ENCODE measurements at regions not wholly inside any gene's neighbourhood (a gene's known extent, or its start where the extent isn't known, plus 50 kb on each side); places are given as distances from the start of the nearest gene placed in this dataset.

DNA sequence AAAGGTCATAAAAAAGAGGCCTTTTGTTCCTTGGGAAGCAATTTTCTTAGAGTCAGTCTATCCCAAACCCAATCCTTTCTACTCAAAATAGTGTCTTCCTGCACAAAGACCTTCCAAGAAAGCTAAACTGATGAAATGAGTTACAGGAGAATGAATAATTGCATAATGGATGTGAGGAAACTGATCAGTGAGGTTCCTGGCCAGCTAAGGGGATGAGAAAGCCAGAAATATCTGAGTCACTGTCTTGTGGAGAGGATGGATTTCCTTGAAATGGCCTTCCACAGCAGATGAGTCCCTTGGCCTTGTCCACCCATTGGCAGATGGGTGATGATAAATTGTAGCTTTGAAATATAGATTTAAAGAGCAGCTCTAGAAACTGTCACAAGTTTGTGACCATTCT is 756.1 kb downstream of the DNAH5 start:
- Mint-ChIP-seq H3K36me3 (ENCODE audit: low read depth) (no peaks in the 10 kb centered on the region), H3K27ac (no peak overlapping the region), H3K4me3 (no peak overlapping the region), H3K27me3 (ENCODE audit: low read depth) (no peaks in the 10 kb centered on the region), H3K9me3 (no peaks in the 10 kb centered on the region), H3K4me1 (peaks cover 16% of the 10 kb centered on the region)
- TF ChIP-seq CTCF (IDR thresholded peaks at IDR 0.05; ENCODE audit: unreplicated experiment in 3 of 3), result no peak

DNA sequence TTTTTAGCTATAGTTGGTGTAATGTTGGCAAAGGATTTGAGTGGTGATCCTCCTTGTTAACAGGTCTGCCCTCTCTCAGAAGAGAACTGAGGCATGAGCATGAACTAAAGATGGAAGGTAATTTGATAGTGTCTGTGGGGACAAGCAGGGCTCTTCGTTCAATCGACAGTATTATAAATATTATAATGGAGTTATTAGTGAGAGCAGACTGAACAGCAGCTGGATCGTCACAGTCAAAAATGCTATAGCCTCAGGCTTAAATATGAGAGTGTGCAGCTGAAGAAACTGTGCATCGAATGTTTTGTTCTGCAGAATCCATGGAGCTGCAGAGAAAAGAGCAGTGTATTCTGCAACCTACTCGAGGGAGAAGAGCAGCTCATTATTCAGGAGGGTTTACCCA is 757.3 kb downstream of the DNAH5 start:
- peaks cover 16% of the 10 kb centered on the region for H3K4me1 Mint-ChIP-seq
- TF ChIP-seq CTCF (IDR thresholded peaks at IDR 0.05; ENCODE audit: unreplicated experiment in 3 of 3), result no peak
- H3K36me3 Mint-ChIP-seq (ENCODE audit: low read depth), result no peaks in the 10 kb centered on the region
- H3K4me3 Mint-ChIP-seq, result no peak overlapping the region
- H3K9me3 Mint-ChIP-seq, result no peaks in the 10 kb centered on the region
- H3K27me3 Mint-ChIP-seq (ENCODE audit: low read depth), result no peaks in the 10 kb centered on the region
- no peak overlapping the region for H3K27ac Mint-ChIP-seq

DNA sequence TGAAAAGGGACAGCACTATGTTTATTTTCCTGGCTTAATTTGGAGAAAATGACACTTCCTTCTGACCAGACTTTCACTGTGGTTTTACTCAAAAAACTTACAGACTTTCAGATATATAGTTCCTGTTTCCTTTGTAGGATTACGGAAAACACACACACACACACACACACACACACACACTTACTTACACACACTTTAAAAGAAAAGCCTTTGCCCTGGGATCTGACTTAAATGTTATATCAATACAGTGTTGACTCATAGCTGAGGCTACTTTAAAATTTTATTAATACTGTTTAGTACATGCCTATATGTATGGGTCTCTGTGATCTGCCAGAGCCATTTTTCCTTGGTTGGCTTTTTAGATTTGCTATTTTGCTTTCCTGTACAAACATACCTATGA is 758.3 kb downstream of the DNAH5 start:
- Mint-ChIP-seq H3K4me1 (peaks cover 16% of the 10 kb centered on the region), H3K27ac (no peak overlapping the region), H3K36me3 (ENCODE audit: low read depth) (no peaks in the 10 kb centered on the region)

DNA sequence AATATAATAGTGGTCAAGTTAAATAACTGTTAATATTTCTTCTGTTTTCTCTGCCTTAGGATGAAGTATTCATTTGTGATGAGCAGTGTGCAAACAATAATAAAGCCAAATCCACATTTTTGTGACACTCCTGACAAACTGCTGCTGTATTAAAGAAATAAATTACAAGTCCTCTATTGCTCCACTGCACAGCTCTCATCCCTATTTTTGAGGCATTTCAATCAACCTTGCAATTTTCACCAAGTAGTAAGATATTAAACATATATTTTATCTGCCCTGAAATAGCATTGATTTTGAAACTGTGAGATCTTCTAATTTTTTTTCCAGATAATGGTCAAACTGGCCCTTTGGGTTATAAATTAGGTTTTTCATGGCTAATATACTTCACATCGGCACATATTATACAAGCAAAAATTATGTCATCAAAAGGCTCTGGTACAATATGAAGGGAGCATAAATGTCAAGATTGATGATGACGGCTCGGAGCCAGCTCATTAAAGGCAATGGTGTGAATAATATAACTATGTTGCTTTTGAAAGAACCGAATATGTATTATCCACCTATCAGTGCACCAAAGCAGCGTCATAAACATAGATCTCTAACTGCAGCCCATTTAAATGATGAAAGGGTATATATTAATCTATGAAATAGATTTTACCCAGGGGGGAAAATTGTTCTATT is 764.9 kb downstream of the DNAH5 start:
- H3K27ac Mint-ChIP-seq, result no peak overlapping the region
- H3K36me3 Mint-ChIP-seq (ENCODE audit: low read depth), result no peaks in the 10 kb centered on the region
- H3K4me3 Mint-ChIP-seq, result no peak overlapping the region
- TF ChIP-seq CTCF (IDR thresholded peaks at IDR 0.05; ENCODE audit: unreplicated experiment in 3 of 3), result no peak
- no peaks in the 10 kb centered on the region for H3K27me3 Mint-ChIP-seq (ENCODE audit: low read depth)
- H3K4me1 Mint-ChIP-seq, result no peaks in the 10 kb centered on the region
- H3K9me3 Mint-ChIP-seq, result no peaks in the 10 kb centered on the region

More for the DNA sequence above, 758.3 kb downstream of the DNAH5 start:
- H3K9me3 Mint-ChIP-seq, result no peaks in the 10 kb centered on the region
- H3K27me3 Mint-ChIP-seq (ENCODE audit: low read depth), result no peaks in the 10 kb centered on the region
- no peak overlapping the region for H3K4me3 Mint-ChIP-seq
- TF ChIP-seq CTCF (IDR thresholded peaks at IDR 0.05; ENCODE audit: unreplicated experiment in 3 of 3), result no peak

DNA sequence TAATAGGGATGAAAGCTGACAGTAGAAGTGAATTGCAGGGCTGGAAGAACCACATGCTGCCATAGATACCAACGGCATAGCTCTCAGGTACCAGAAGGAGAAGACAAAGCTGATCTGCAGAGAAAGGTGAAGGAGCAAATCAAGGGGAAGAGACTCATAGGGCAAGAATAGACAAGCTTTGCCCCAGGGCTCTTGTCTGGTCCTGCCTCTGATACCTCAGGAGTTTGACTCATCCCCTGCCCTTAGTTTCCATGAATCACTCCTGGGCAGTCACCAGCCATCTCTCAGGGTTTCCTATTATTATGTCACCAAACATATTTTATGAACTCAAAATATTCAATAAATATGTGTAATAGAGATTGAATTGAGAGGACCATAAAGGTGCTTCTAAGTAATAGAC is 800.9 kb downstream of the DNAH5 start:
- Mint-ChIP-seq H3K4me3 (no peak overlapping the region), H3K27ac (no peak overlapping the region), H3K9me3 (no peaks in the 10 kb centered on the region), H3K36me3 (ENCODE audit: low read depth) (no peaks in the 10 kb centered on the region), H3K4me1 (no peaks in the 10 kb centered on the region), H3K27me3 (ENCODE audit: low read depth) (no peaks in the 10 kb centered on the region)
- no peak for TF ChIP-seq CTCF (IDR thresholded peaks at IDR 0.05; ENCODE audit: unreplicated experiment in 3 of 3)

GRCh38 chr5:13143214-13143613 is 801.3 kb downstream of the DNAH5 start:
- no peak for TF ChIP-seq CTCF (IDR thresholded peaks at IDR 0.05; ENCODE audit: unreplicated experiment in 3 of 3)
- H3K9me3 Mint-ChIP-seq, result no peaks in the 10 kb centered on the region
- no peaks in the 10 kb centered on the region for H3K27me3 Mint-ChIP-seq (ENCODE audit: low read depth)
- H3K4me1 Mint-ChIP-seq, result no peaks in the 10 kb centered on the region
- H3K4me3 Mint-ChIP-seq, result no peak overlapping the region
- no peak overlapping the region for H3K27ac Mint-ChIP-seq
- no peaks in the 10 kb centered on the region for H3K36me3 Mint-ChIP-seq (ENCODE audit: low read depth)

Data from nephron (organoid).